ENCODE measurements at regions not wholly inside any gene's neighbourhood (a gene's known extent, or its start where the extent isn't known, plus 50 kb on each side); places are given as distances from the start of the nearest gene placed in this dataset.
"Not testable (repeated sequence)": the region's sequence is repeated elsewhere in the genome, so short reads cannot be mapped to it uniquely, and the experiment has no call there.

DNA sequence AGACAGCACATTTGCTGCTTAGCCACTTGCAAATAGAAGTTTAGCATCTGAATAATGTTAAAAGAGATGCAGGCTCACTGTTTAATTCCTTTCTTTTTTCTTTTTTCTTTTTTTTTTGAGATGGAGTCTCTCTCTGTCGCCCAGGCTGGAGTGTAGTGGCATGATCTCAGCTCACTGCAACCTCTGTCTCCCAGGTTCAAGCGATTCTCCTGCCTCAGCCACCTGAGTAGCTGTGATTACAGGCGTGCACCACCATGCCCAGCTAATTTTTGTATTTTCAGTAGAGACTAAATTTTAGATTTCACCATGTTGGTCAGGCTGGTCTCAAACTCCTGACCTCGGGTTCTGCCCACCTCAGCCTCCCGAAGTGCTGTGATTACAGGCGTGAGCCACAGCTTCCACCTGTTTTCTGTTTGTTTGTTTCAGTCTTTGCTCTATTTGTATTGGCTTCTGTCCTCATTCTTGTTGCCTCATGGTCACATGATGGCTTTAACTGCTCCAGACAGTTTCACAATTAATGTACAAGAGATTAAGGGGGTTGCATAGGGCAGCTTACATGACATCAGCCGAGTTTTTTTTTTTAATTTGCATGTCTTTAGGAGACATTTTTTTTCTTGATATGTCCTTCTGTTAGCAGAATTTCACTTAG is 153.1 kb upstream of the PCDH9 start:
- H3K4me3 ChIP-seq; H4K20me1 ChIP-seq (replicated peaks; ENCODE audit: control insufficient read depth, insufficient read depth, low read length); H3K27me3 ChIP-seq (ENCODE audit: control insufficient read depth in 2 of 2, insufficient read depth in 2 of 2, low read length in 2 of 2); H2AFZ ChIP-seq (ENCODE audit: low read depth, low read length); FAIRE-seq; ATAC-seq; H3K9ac ChIP-seq (ENCODE audit: insufficient read depth in 1 of 2, low read depth in 2 of 2, low read length in 2 of 2); H3K79me2 ChIP-seq (ENCODE audit: control insufficient read depth, insufficient read depth, low read length); intact Hi-C loops (cut with micrococcal nuclease); H3K9me3 ChIP-seq (replicated peaks; ENCODE audit: control insufficient read depth, insufficient read depth, low read depth, low read length); CTCF ChIA-PET (ENCODE audit: low intra/inter-chr PET ratio); H3K36me3 ChIP-seq (ENCODE audit: control insufficient read depth, insufficient read depth, low read length); H3K9me1 ChIP-seq (ENCODE audit: control insufficient read depth, insufficient read depth, low read length); BruUV-seq (replicated peaks); H3K4me1 ChIP-seq (replicated peaks in 1 of 2; ENCODE audit: control insufficient read depth in 2 of 2, insufficient read depth in 2 of 2, low read length in 2 of 2); DNase-seq (ENCODE audit: extremely low read depth in 1 of 4, low spot score in 3 of 4); H3K4me2 ChIP-seq (ENCODE audit: insufficient read depth, low read length); POLR2A ChIA-PET; in situ Hi-C loops (cut with MboI); H3K27ac ChIP-seq (ENCODE audit: extremely low read depth, low read depth, low read length): not testable (repeated sequence)
- TF ChIP-seq ADNP (tag; IDR thresholded peaks at IDR 0.05) = 0 out of 2 replicates have a peak, but pooled peaks have one; percentile 35
- TF ChIP-seq USF2 (CRISPR knock-in tag; IDR thresholded peaks at IDR 0.05) = peak; percentile 9; the same call in 1 of the 2 replicates
- 14% methylated on average over 5 of the region's 7 CpGs for WGBS (ENCODE audit: insufficient coverage, low coverage, missing lambda C conversion rate)

GRCh38 chr13:67377919-67378318 is 147.8 kb upstream of the PCDH9 start:
- 0% methylated on average over 1 of the region's 1 CpG for WGBS (ENCODE audit: insufficient coverage, low coverage, missing lambda C conversion rate)
- in situ Hi-C loops (cut with MboI) (no loop called here), intact Hi-C loops (cut with micrococcal nuclease) (no loop called here)
- Histone ChIP-seq H2AFZ (ENCODE audit: low read depth, low read length) (no peak overlapping the region), H3K4me1 (replicated peaks in 1 of 2; ENCODE audit: control insufficient read depth in 2 of 2, insufficient read depth in 2 of 2, low read length in 2 of 2) (no peaks in the 10 kb centered on the region), H3K9ac (ENCODE audit: insufficient read depth in 1 of 2, low read depth in 2 of 2, low read length in 2 of 2) (no peak overlapping the region), H3K36me3 (ENCODE audit: control insufficient read depth, insufficient read depth, low read length) (no peaks in the 10 kb centered on the region), H3K27me3 (ENCODE audit: control insufficient read depth in 2 of 2, insufficient read depth in 2 of 2, low read length in 2 of 2) (no peaks in the 10 kb centered on the region), H4K20me1 (replicated peaks; ENCODE audit: control insufficient read depth, insufficient read depth, low read length) (no peaks in the 10 kb centered on the region), H3K9me3 (replicated peaks; ENCODE audit: control insufficient read depth, insufficient read depth, low read depth, low read length) (0 out of 2 replicates have a peak, but pooled peaks cover 1% of the 10 kb centered on the region), H3K4me2 (ENCODE audit: insufficient read depth, low read length) (no peak overlapping the region), H3K4me3 (no peak overlapping the region), H3K27ac (ENCODE audit: extremely low read depth, low read depth, low read length) (no peak overlapping the region), H3K79me2 (ENCODE audit: control insufficient read depth, insufficient read depth, low read length) (no peaks in the 10 kb centered on the region), H3K9me1 (ENCODE audit: control insufficient read depth, insufficient read depth, low read length) (no peaks in the 10 kb centered on the region)
- no peak for DNase-seq (ENCODE audit: extremely low read depth in 1 of 4, low spot score in 3 of 4)
- no peak for ATAC-seq
- POLR2A ChIA-PET = no interaction called here
- CTCF ChIA-PET (ENCODE audit: low intra/inter-chr PET ratio) = no interaction called here
- TF ChIP-seq ATF3 (IDR thresholded peaks at IDR 0.05) = 0 out of 2 replicates have a peak, but pooled peaks have one; percentile 23
- no peak for TF ChIP-seq ATF3 (CRISPR knock-in tag; conservative IDR thresholded peaks at IDR 0.05)
- no peak for TF ChIP-seq BCL6 (CRISPR knock-in tag; IDR thresholded peaks at IDR 0.05)
- TF ChIP-seq, protein P1, sequence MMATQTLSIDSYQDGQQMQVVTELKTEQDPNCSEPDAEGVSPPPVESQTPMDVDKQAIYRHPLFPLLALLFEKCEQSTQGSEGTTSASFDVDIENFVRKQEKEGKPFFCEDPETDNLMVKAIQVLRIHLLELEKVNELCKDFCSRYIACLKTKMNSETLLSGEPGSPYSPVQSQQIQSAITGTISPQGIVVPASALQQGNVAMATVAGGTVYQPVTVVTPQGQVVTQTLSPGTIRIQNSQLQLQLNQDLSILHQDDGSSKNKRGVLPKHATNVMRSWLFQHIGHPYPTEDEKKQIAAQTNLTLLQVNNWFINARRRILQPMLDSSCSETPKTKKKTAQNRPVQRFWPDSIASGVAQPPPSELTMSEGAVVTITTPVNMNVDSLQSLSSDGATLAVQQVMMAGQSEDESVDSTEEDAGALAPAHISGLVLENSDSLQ (IDR thresholded peaks at IDR 0.05) = no peak
- TF ChIP-seq YY1 (IDR thresholded peaks at IDR 0.05; ENCODE audit: borderline replicate concordance in 1 of 3, control insufficient read depth in 1 of 3, extremely low read depth in 1 of 3, insufficient read depth in 3 of 3, insufficient read length in 1 of 3, insufficient replicate concordance in 2 of 3, low read depth in 1 of 3, low read length in 2 of 3) = no peak
- no peak for TF ChIP-seq SIN3A (IDR thresholded peaks at IDR 0.05; ENCODE audit: borderline replicate concordance in 2 of 2, control insufficient read depth in 1 of 2, low read depth in 2 of 2, low read length in 2 of 2)
- no peak for TF ChIP-seq U2AF1 (optimal IDR thresholded peaks at IDR 0.05; ENCODE audit: low read depth, low read length)
- TF ChIP-seq CEBPG (CRISPR knock-in tag; IDR thresholded peaks at IDR 0.05) = no peak
- 0 out of 4 replicates have a peak, but pooled peaks of 1 of the 2 experiments have one; percentile 21 for TF ChIP-seq CEBPG (tag; conservative IDR thresholded peaks at IDR 0.05 in 1 of 2, IDR thresholded peaks at IDR 0.05 in 1 of 2)
- no TSS peak for BruUV-seq (replicated peaks)
- no peak for FAIRE-seq

Data from K562 (cell line).